HG03066 (cell line): ENCODE measurements at regions not wholly inside any gene's neighbourhood (a gene's known extent, or its start where the extent isn't known, plus 50 kb on each side); places are given as distances from the start of the nearest gene placed in this dataset.

ENCODE experiments used
- ATAC-seq: cut with Tn5 transposase; IDR thresholded peaks from one replicate; pipeline ENCODE4 v1.9.1; 2021; ENCODE audit warnings: low read depth; ENCODE audit not compliant: unreplicated experiment

- ATAC-seq = no peak
Observed at GRCh38 chr13:106184790-106185189, 350.7 kb downstream of the EFNB2 start.

GRCh38 chr13:106183410-106184065 lies 351.9 kb downstream of the EFNB2 start:
- ATAC-seq = no peak

GRCh38 chr13:106182404-106182803 lies 353.1 kb downstream of the EFNB2 start:
- no peak for ATAC-seq

- ATAC-seq = no peak
Observed at GRCh38 chr13:106178816-106179215, 356.6 kb downstream of the EFNB2 start.

GRCh38 chr13:106177146-106177545 lies 358.3 kb downstream of the EFNB2 start:
- no peak for ATAC-seq

- ATAC-seq = no peak
Observed at GRCh38 chr13:106176117-106176516, 359.3 kb downstream of the EFNB2 start.

GRCh38 chr13:106173891-106174610 lies 361.4 kb downstream of the EFNB2 start:
- ATAC-seq = no peak

GRCh38 chr13:106173346-106173745 lies 362.1 kb downstream of the EFNB2 start:
- no peak for ATAC-seq

GRCh38 chr13:106172176-106172905 lies 363.1 kb downstream of the EFNB2 start:
- ATAC-seq = no peak

- ATAC-seq = no peak
Observed at GRCh38 chr13:106163426-106163825, 372.0 kb downstream of the EFNB2 start.

- ATAC-seq = no peak
Observed at GRCh38 chr13:106161146-106161545, 374.3 kb downstream of the EFNB2 start.

- ATAC-seq = no peak
Observed at GRCh38 chr13:106159295-106160195, 375.9 kb downstream of the EFNB2 start.

- ATAC-seq = no peak
Observed at GRCh38 chr13:106156468-106156867, 379.0 kb downstream of the EFNB2 start.

- no peak for ATAC-seq
Observed at GRCh38 chr13:106155411-106155810, 380.1 kb downstream of the EFNB2 start.

- no peak for ATAC-seq
Observed at GRCh38 chr13:106153876-106154275, 381.6 kb downstream of the EFNB2 start.

GRCh38 chr13:106153041-106153440 lies 382.4 kb downstream of the EFNB2 start:
- ATAC-seq = no peak

GRCh38 chr13:106152047-106152446 lies 383.4 kb downstream of the EFNB2 start:
- ATAC-seq = no peak

- ATAC-seq = no peak
Observed at GRCh38 chr13:106151056-106151699, 384.3 kb downstream of the EFNB2 start.

GRCh38 chr13:106145997-106146864 lies 389.2 kb downstream of the EFNB2 start:
- no peak for ATAC-seq
